ENCODE measurements at regions not wholly inside any gene's neighbourhood (a gene's known extent, or its start where the extent isn't known, plus 50 kb on each side); places are given as distances from the start of the nearest gene placed in this dataset.

DNA sequence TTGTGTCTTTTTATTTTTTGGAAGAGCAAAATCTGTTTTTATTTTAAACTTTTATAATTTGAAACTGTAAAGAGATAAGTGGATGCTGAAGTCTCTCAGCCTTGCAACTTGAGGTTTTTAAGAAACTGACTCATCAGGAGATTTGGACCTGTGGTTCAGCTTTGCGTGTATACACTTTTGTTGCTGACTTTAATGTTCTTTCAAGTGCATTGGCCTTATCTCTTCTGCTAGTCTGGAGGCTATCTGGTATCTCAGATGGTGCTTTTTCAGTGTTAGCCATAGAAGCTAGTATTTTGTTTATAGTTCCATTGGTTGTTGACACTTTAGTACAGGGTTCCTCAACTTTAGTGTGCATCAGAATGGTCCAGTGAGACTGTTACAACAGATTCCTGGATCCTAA is 504.0 kb upstream of the SPTLC3 start:
- intact Hi-C loops (cut with micrococcal nuclease) = no loop called here
- Histone ChIP-seq H3K4me3 (ENCODE audit: low read length) (no peak overlapping the region), H3K27ac (ENCODE audit: low read length) (no peak overlapping the region), H3K79me2 (ENCODE audit: low read length) (no peaks in the 10 kb centered on the region), H2AFZ (ENCODE audit: low read length) (no peak overlapping the region), H3K4me1 (ENCODE audit: insufficient read depth, low read length) (no peaks in the 10 kb centered on the region), H3K9me2 (replicated peaks; ENCODE audit: low read length) (no peaks in the 10 kb centered on the region), H3K36me3 (ENCODE audit: low read depth, low read length) (no peaks in the 10 kb centered on the region), H3F3A (ENCODE audit: low read length, unreplicated experiment) (no peaks in the 10 kb centered on the region), H4K20me1 (ENCODE audit: low read length) (no peaks in the 10 kb centered on the region), H3K4me2 (ENCODE audit: low read length) (no peak overlapping the region), H3K27me3 (ENCODE audit: low read length) (peaks cover 66% of the 10 kb centered on the region), H3K9me3 (ENCODE audit: low read length) (no peaks in the 10 kb centered on the region), H3K9ac (ENCODE audit: low read length) (no peak overlapping the region)
- ATAC-seq = no peak
- no peak for DNase-seq
- TF ChIP-seq, protein P1, sequence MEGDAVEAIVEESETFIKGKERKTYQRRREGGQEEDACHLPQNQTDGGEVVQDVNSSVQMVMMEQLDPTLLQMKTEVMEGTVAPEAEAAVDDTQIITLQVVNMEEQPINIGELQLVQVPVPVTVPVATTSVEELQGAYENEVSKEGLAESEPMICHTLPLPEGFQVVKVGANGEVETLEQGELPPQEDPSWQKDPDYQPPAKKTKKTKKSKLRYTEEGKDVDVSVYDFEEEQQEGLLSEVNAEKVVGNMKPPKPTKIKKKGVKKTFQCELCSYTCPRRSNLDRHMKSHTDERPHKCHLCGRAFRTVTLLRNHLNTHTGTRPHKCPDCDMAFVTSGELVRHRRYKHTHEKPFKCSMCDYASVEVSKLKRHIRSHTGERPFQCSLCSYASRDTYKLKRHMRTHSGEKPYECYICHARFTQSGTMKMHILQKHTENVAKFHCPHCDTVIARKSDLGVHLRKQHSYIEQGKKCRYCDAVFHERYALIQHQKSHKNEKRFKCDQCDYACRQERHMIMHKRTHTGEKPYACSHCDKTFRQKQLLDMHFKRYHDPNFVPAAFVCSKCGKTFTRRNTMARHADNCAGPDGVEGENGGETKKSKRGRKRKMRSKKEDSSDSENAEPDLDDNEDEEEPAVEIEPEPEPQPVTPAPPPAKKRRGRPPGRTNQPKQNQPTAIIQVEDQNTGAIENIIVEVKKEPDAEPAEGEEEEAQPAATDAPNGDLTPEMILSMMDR (conservative IDR thresholded peaks at IDR 0.05; ENCODE audit: low read depth, low read length) = no peak
- BruUV-seq (replicated peaks) = no TSS peak
- ChIA-PET POLR2A (ENCODE audit: unreplicated experiment) (no interaction called here), CTCF (no interaction called here)

DNA sequence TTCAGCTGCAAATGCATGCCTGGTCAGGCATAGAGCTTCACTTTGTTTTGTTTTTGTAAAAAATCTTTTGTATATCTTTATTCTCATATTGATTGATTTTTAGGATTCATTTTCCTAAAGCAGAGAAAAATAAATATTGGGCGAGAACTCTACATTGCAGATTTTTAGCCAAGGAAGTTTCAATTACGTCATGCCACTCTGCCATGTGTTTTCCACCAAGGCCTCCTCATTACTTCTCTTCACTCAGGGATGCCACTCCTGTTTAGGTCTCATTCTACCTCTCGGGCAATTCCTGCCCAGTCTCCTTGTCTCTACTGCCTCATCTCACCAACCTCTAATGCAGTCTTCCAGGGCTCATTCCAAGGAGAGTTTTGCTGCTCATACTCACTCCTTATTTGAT is 497.3 kb upstream of the SPTLC3 start:
- Histone ChIP-seq H3K79me2 (ENCODE audit: low read length) (no peaks in the 10 kb centered on the region), H3K9me2 (replicated peaks; ENCODE audit: low read length) (no peaks in the 10 kb centered on the region), H3K36me3 (ENCODE audit: low read depth, low read length) (no peaks in the 10 kb centered on the region), H4K20me1 (ENCODE audit: low read length) (no peaks in the 10 kb centered on the region), H3K4me3 (ENCODE audit: low read length) (no peak overlapping the region), H2AFZ (ENCODE audit: low read length) (no peak overlapping the region), H3K27me3 (ENCODE audit: low read length) (peaks cover 84% of the 10 kb centered on the region), H3K9me3 (ENCODE audit: low read length) (no peaks in the 10 kb centered on the region), H3K9ac (ENCODE audit: low read length) (no peak overlapping the region), H3F3A (ENCODE audit: low read length, unreplicated experiment) (no peaks in the 10 kb centered on the region), H3K4me1 (ENCODE audit: insufficient read depth, low read length) (no peaks in the 10 kb centered on the region), H3K4me2 (ENCODE audit: low read length) (no peak overlapping the region), H3K27ac (ENCODE audit: low read length) (no peak overlapping the region)
- intact Hi-C loops (cut with micrococcal nuclease) = no loop called here
- ChIA-PET POLR2A (ENCODE audit: unreplicated experiment) (no interaction called here), CTCF (no interaction called here)
- DNase-seq (no peak), ATAC-seq (no peak)
- no TSS peak for BruUV-seq (replicated peaks)
- no peak for TF ChIP-seq EZH2 (IDR thresholded peaks at IDR 0.05; ENCODE audit: low read length, unreplicated experiment)
- TF ChIP-seq, protein P1 (conservative IDR thresholded peaks at IDR 0.05; ENCODE audit: low read depth, low read length) = no peak
- TF ChIP-seq EZH2phosphoT487 (IDR thresholded peaks at IDR 0.05; ENCODE audit: borderline replicate concordance, low read length) = no peak

DNA sequence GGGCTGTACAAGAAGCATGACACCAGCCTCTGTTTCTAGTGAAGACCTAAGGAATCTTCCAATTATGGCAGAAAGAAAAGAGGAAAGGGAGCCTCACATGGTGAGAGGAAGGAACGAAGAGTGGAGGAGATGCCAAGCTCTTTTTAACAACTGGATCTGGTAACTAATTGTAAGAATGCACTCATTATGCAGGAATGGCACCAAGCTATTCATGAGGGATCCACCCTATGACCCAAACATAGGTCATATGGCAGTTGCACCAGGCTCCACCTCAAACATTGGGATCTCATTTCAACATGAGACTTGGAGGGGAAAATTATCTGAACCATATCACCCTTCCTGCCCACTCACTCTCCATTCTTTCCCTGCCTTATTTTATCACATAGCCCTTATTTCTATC is 496.0 kb upstream of the SPTLC3 start:
- Histone ChIP-seq H3K36me3 (ENCODE audit: low read depth, low read length) (no peaks in the 10 kb centered on the region), H3K27me3 (ENCODE audit: low read length) (peaks cover 85% of the 10 kb centered on the region), H3F3A (ENCODE audit: low read length, unreplicated experiment) (no peaks in the 10 kb centered on the region), H3K4me2 (ENCODE audit: low read length) (no peak overlapping the region), H3K79me2 (ENCODE audit: low read length) (no peaks in the 10 kb centered on the region), H2AFZ (ENCODE audit: low read length) (no peak overlapping the region), H4K20me1 (ENCODE audit: low read length) (no peaks in the 10 kb centered on the region), H3K27ac (ENCODE audit: low read length) (no peak overlapping the region), H3K9me2 (replicated peaks; ENCODE audit: low read length) (no peaks in the 10 kb centered on the region), H3K9me3 (ENCODE audit: low read length) (no peaks in the 10 kb centered on the region), H3K9ac (ENCODE audit: low read length) (no peak overlapping the region), H3K4me1 (ENCODE audit: insufficient read depth, low read length) (no peaks in the 10 kb centered on the region), H3K4me3 (ENCODE audit: low read length) (no peak overlapping the region)
- intact Hi-C loops (cut with micrococcal nuclease) = no loop called here
- TF ChIP-seq EZH2phosphoT487 (IDR thresholded peaks at IDR 0.05; ENCODE audit: borderline replicate concordance, low read length) = no peak
- TF ChIP-seq, protein P1 (conservative IDR thresholded peaks at IDR 0.05; ENCODE audit: low read depth, low read length) = no peak
- TF ChIP-seq EZH2 (IDR thresholded peaks at IDR 0.05; ENCODE audit: low read length, unreplicated experiment) = no peak
- no peak for DNase-seq
- CTCF ChIA-PET = no interaction called here
- POLR2A ChIA-PET (ENCODE audit: unreplicated experiment) = no interaction called here
- ATAC-seq = no peak
- BruUV-seq (replicated peaks) = no TSS peak

All from PC-3 (cell line).